Tibial artery (tissue), 4 donors: ENCODE measurements at regions not wholly inside any gene's neighbourhood (a gene's known extent, or its start where the extent isn't known, plus 50 kb on each side); places are given as distances from the start of the nearest gene placed in this dataset.

Source experiments
- DNase-seq, 2 donors: peaks; one replicate each; pipeline ENCODE4 v3.0.0-alpha.2; 2019
- H3K27ac ChIP-seq, 2 donors: fragments of 200-600 bp; sonication (generic) in 1 of 2; 1 replicate in 1 of 2; 2 replicates in 1 of 2; pipeline ENCODE4 v1.5.1; 2018 to 2019; ENCODE audit warnings: mild to moderate bottlenecking in 1 of 2
- H3K27me3 ChIP-seq, 2 donors: fragments of 200-600 bp; sonication (generic) in 1 of 2; one replicate each; pipeline versions ENCODE4 v1.5.1 to v1.6.0; 2016 to 2019
- H3K36me3 ChIP-seq, 3 donors: fragments of 200-600 bp; sonication (generic) in 2 of 3; one replicate each; pipeline ENCODE4 v1.5.1; 2016 to 2019; ENCODE audit warnings: mild to moderate bottlenecking in 2 of 3
- H3K4me1 ChIP-seq, 4 donors: fragments of 200-600 bp; sonication (generic) in 2 of 4; 1 replicate in 3 of 4; 2 replicates in 1 of 4; pipeline ENCODE4 v1.5.1; 2016 to 2019
- H3K4me3 ChIP-seq, 2 donors: fragments of 200-600 bp; sonication (generic) in 1 of 2; 1 replicate in 1 of 2; 2 replicates in 1 of 2; pipeline ENCODE4 v1.5.1; 2018 to 2019; ENCODE audit warnings: mild to moderate bottlenecking in 2 of 2
- H3K9me3 ChIP-seq, 3 donors: fragments of 200-600 bp; sonication (generic) in 1 of 3; one replicate each; pipeline ENCODE4 v1.5.1; 2016 to 2019
- intact Hi-C: fragments of 100-400 bp; cut with DNase I; formaldehyde crosslinking; loops from one replicate; pipeline ENCODE4 v1.15.0; 2023; ENCODE audit warnings: low total_unique reads
- TF ChIP-seq, protein P1 (sequence below), 2 experiments: fragments of 200-600 bp in 1 of 2; fragments of 450-650 bp in 1 of 2; IDR thresholded peaks; one replicate each; pipeline ENCODE4 v1.5.1; 2017 to 2019; ENCODE audit warnings: antibody characterized with exemption in 2 of 2, mild to moderate bottlenecking in 1 of 2, moderate library complexity in 1 of 2

DNA sequence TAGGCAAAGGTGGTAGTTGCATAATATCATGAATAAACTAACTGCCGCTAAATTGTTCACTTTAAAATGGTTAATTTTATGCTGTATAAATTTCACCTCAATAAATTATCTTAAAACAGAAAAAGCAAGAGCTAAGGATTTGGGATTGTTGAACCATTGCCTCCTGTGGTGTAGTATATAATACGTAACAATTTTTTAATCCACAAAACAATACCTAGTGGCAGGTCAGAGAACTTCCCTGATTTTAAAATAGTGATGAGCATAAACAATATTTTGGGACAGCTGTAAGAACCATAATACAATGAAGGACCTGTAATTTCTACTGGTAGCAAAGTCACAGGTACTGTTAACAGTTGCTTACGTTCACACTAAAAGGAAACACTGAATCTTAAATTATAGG, 161.9 kb upstream of the PRNP start:
- Histone ChIP-seq H3K9me3 (peaks cover 0 to 5% (median 0%) of the 10 kb centered on the region in 3 donors), H3K27ac (no peak overlapping the region), H3K27me3 (peaks cover 0 to 3% of the 10 kb centered on the region in 2 donors), H3K4me1 (peaks cover 0 to 3% (median 1%) of the 10 kb centered on the region in 4 donors), H3K36me3 (no peaks in the 10 kb centered on the region), H3K4me3 (no peak overlapping the region)
- intact Hi-C loops = no loop called here
- DNase-seq = no peak
- TF ChIP-seq, protein P1, sequence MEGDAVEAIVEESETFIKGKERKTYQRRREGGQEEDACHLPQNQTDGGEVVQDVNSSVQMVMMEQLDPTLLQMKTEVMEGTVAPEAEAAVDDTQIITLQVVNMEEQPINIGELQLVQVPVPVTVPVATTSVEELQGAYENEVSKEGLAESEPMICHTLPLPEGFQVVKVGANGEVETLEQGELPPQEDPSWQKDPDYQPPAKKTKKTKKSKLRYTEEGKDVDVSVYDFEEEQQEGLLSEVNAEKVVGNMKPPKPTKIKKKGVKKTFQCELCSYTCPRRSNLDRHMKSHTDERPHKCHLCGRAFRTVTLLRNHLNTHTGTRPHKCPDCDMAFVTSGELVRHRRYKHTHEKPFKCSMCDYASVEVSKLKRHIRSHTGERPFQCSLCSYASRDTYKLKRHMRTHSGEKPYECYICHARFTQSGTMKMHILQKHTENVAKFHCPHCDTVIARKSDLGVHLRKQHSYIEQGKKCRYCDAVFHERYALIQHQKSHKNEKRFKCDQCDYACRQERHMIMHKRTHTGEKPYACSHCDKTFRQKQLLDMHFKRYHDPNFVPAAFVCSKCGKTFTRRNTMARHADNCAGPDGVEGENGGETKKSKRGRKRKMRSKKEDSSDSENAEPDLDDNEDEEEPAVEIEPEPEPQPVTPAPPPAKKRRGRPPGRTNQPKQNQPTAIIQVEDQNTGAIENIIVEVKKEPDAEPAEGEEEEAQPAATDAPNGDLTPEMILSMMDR (IDR thresholded peaks at IDR 0.05) = no peak

DNA sequence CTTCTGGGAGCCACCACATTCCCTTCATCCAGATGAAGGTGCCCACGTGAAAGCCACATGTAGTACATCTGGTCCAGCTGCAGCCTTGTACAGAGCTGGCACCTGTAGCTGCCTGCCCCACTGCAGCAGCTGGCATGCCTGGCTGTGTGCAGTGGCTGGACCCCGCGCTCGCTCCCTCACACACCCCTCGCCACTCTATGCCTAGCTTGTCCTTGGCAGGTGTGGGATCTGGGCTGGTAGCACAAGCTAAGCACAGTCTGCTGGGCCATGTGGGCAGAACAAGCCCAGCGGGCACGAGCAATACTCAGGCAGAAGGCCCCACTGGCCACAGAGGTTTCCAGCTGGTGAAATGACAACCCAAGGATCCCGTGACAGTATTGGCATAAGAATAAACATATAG, 163.9 kb upstream of the PRNP start:
- no peak for DNase-seq
- Histone ChIP-seq H3K27me3 (peaks cover 0 to 3% of the 10 kb centered on the region in 2 donors), H3K36me3 (no peaks in the 10 kb centered on the region), H3K4me1 (peaks cover 0 to 6% (median 1%) of the 10 kb centered on the region in 4 donors), H3K27ac (no peak overlapping the region), H3K9me3 (no peaks in the 10 kb centered on the region), H3K4me3 (no peak overlapping the region)
- TF ChIP-seq, protein P1 (IDR thresholded peaks at IDR 0.05) = no peak
- intact Hi-C loops = no loop called here

- Histone ChIP-seq H3K27ac (no peak overlapping the region), H3K36me3 (no peaks in the 10 kb centered on the region), H3K4me3 (no peak overlapping the region), H3K4me1 (peaks cover 0 to 6% (median 1%) of the 10 kb centered on the region in 4 donors), H3K27me3 (peaks cover 0 to 3% of the 10 kb centered on the region in 2 donors), H3K9me3 (no peaks in the 10 kb centered on the region)
- intact Hi-C loops = no loop called here
- TF ChIP-seq, protein P1 (IDR thresholded peaks at IDR 0.05) = no peak
- DNase-seq = no peak
Measured at GRCh38 chr20:4521170-4521968, 164.9 kb upstream of the PRNP start.

- intact Hi-C loops = no loop called here
- TF ChIP-seq, protein P1 (IDR thresholded peaks at IDR 0.05) = peak; percentile 22 to 27
- H3K36me3 ChIP-seq = no peaks in the 10 kb centered on the region
- H3K27ac ChIP-seq = no peak overlapping the region
- no peak overlapping the region for H3K4me3 ChIP-seq
- H3K9me3 ChIP-seq = no peaks in the 10 kb centered on the region
- no peak for DNase-seq
- H3K27me3 ChIP-seq = peaks cover 0 to 3% of the 10 kb centered on the region in 2 donors
- H3K4me1 ChIP-seq = peaks cover 0 to 6% (median 1%) of the 10 kb centered on the region in 4 donors
Measured at GRCh38 chr20:4519534-4519933, 166.7 kb upstream of the PRNP start.

DNA sequence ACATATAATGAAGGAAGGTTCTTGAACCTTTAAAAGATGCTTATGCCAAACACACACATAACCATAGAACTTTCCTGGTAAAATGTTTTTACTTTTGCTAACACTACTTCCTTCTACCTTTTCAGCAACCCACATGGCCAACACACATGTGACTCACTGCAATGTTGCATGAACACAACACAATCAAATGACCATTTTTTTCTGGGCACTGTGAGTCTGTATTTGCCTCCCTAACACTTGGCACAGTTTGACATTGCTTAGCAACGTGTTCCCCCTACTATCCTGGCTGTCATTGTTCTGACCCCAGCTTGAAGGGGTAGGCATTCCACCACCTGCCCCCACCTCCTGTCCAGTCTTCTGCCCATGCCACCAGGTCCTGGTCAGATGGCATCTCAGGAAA, 169.4 kb upstream of the PRNP start:
- Histone ChIP-seq H3K9me3 (no peaks in the 10 kb centered on the region), H3K4me1 (peaks cover 0 to 6% (median 1%) of the 10 kb centered on the region in 4 donors), H3K36me3 (no peaks in the 10 kb centered on the region), H3K4me3 (no peak overlapping the region), H3K27me3 (peaks cover 0 to 3% of the 10 kb centered on the region in 2 donors), H3K27ac (no peak overlapping the region)
- TF ChIP-seq, protein P1 (IDR thresholded peaks at IDR 0.05) = no peak
- DNase-seq = no peak
- intact Hi-C loops = no loop called here
